Activated T-helper 2 cell treated with anti-CD3 and anti-CD28 coated beads, Interferon-gamma antibody, Interleukin-2, Interleukin-4, amounts not matched to agents 10 μg/mL and 5 μg/mL and 100 μg/mL, durations not matched to agents 14 hours and 24 hours and 36 hours (primary cell): ENCODE measurements at regions not wholly inside any gene's neighbourhood (a gene's known extent, or its start where the extent isn't known, plus 50 kb on each side); places are given as distances from the start of the nearest gene placed in this dataset.

Source experiments
- DNase-seq: peaks from one replicate; pipeline ENCODE4 v3.0.0; 2021; ENCODE audit warnings: low spot score
- H3K27ac Mint-ChIP-seq: one replicate; pipeline ENCODE4 v1.8.0; 2021; ENCODE audit warnings: mixed read lengths
- H3K27me3 Mint-ChIP-seq: one replicate; pipeline ENCODE4 v1.8.0; 2021; ENCODE audit warnings: low read depth, mixed read lengths
- H3K36me3 Mint-ChIP-seq: one replicate; pipeline ENCODE4 v1.8.0; 2021; ENCODE audit warnings: low read depth, mixed read lengths
- H3K4me1 Mint-ChIP-seq: one replicate; pipeline ENCODE4 v1.8.0; 2021; ENCODE audit warnings: low read depth, mixed read lengths
- H3K4me3 Mint-ChIP-seq: one replicate; pipeline ENCODE4 v1.8.0; 2021; ENCODE audit warnings: low read depth, mild to moderate bottlenecking, moderate library complexity, mixed read lengths
- H3K9me3 Mint-ChIP-seq: one replicate; pipeline ENCODE4 v1.8.0; 2021; ENCODE audit warnings: mixed read lengths
- intact Hi-C: fragments of 100-400 bp; cut with micrococcal nuclease; formaldehyde crosslinking; loops from one replicate; pipeline ENCODE4 v1.15.1; 2023

GRCh38 chr3:162195147-162195546 is 698.5 kb downstream of the OTOL1 start:
- no peak overlapping the region for H3K27ac Mint-ChIP-seq
- H3K27me3 Mint-ChIP-seq, result no peaks in the 10 kb centered on the region
- H3K4me1 Mint-ChIP-seq, result no peaks in the 10 kb centered on the region
- no peak for DNase-seq
- H3K36me3 Mint-ChIP-seq, result no peaks in the 10 kb centered on the region
- intact Hi-C loops, result no loop called here
- no peak overlapping the region for H3K4me3 Mint-ChIP-seq
- peaks cover 7% of the 10 kb centered on the region for H3K9me3 Mint-ChIP-seq

- intact Hi-C loops, result no loop called here
- Mint-ChIP-seq H3K9me3 (no peaks in the 10 kb centered on the region), H3K36me3 (no peaks in the 10 kb centered on the region), H3K27ac (no peak overlapping the region), H3K4me1 (no peaks in the 10 kb centered on the region), H3K4me3 (no peak overlapping the region), H3K27me3 (no peaks in the 10 kb centered on the region)
- no peak for DNase-seq
These were observed 700.4 kb downstream of the OTOL1 start for GRCh38 chr3:162196964-162197363.

DNA sequence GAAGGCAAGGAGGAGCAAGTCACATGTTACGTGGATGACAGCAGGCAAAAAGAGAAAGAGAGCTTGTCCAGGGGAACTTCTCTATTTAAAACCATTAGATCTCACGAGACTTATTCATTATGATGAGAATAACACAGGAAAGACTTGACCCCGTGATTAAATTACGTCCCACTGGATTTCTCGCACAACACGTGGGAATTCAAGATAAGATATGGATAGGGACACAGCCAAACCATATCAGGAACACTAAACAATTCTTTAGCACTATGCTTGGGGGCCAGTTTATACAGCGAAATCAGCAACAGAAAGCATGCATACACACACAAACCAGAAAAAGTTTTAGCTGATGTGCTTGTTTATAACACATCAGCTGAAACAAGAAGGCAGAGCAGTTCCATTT is 704.2 kb downstream of the OTOL1 start:
- H3K4me1 Mint-ChIP-seq, result no peaks in the 10 kb centered on the region
- DNase-seq, result no peak
- no peaks in the 10 kb centered on the region for H3K36me3 Mint-ChIP-seq
- intact Hi-C loops, result no loop called here
- H3K27ac Mint-ChIP-seq, result no peak overlapping the region
- no peaks in the 10 kb centered on the region for H3K27me3 Mint-ChIP-seq
- H3K4me3 Mint-ChIP-seq, result no peak overlapping the region
- H3K9me3 Mint-ChIP-seq, result no peaks in the 10 kb centered on the region

DNA sequence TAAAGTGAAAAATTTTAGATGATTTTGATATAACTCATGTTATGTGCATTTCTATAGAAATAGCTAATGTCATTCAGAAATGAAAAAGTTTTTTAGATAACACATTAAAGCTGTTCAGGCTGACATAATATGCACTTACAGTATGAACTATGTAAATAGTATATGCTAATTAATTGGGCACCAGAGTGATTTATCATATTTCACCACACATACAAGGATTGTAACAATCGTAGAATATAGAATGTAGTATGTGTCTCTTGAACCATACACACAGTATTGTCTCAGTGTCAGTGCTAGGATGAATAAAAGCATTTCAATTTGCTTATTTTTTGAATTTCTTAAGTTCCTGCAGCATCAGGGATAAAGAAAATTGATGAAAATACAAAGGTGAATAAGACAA is 710.0 kb downstream of the OTOL1 start:
- H3K27ac Mint-ChIP-seq, result no peak overlapping the region

DNA sequence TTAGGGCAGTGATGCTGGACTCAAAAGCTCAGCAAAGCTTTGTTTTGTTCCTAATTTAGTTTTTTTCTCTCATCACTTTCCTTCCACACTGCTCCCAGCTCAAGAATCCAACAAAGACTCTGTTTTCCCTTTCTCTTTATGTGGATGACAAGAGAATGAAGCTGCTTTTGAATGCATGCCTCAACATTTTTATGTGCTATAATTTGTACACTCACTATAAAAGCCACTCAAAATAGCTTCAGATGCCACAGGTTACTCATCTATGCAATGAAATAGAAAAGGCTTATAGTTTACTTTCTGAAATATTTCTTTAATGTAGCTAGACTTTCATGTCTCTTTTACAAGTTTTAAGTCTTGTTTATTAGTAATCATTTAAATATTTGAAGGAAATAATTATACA is 714.9 kb downstream of the OTOL1 start:
- intact Hi-C loops, result no loop called here
- Mint-ChIP-seq H3K27me3 (no peaks in the 10 kb centered on the region), H3K4me1 (no peaks in the 10 kb centered on the region), H3K9me3 (no peaks in the 10 kb centered on the region), H3K27ac (no peak overlapping the region), H3K4me3 (no peak overlapping the region), H3K36me3 (no peaks in the 10 kb centered on the region)
- no peak for DNase-seq

More for the DNA sequence above, 710.0 kb downstream of the OTOL1 start:
- Mint-ChIP-seq H3K9me3 (no peaks in the 10 kb centered on the region), H3K36me3 (no peaks in the 10 kb centered on the region), H3K4me1 (no peaks in the 10 kb centered on the region), H3K4me3 (no peak overlapping the region), H3K27me3 (no peaks in the 10 kb centered on the region)
- intact Hi-C loops, result no loop called here
- no peak for DNase-seq

DNA sequence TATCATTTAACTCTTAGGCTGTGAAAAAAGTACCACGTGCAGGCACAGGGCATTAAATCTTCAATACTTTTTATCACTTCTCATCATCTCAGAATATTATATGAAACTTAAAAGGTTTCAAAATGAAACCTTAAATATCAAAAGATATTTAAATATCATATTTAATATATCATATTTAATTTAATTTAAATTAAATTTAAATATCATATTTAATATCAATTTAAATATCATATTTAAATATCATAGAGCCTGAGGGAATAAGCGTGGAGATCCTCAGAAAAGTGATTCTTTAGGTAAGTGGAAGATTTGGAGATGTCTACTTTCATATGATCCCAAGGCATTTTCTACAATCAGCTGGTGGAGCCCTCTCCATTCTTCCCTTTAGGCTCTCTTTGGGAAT is 716.6 kb downstream of the OTOL1 start:
- Mint-ChIP-seq H3K9me3 (no peaks in the 10 kb centered on the region), H3K36me3 (no peaks in the 10 kb centered on the region), H3K27me3 (no peaks in the 10 kb centered on the region), H3K4me1 (no peaks in the 10 kb centered on the region), H3K4me3 (no peak overlapping the region), H3K27ac (no peak overlapping the region)
- DNase-seq, result no peak
- intact Hi-C loops, result no loop called here

DNA sequence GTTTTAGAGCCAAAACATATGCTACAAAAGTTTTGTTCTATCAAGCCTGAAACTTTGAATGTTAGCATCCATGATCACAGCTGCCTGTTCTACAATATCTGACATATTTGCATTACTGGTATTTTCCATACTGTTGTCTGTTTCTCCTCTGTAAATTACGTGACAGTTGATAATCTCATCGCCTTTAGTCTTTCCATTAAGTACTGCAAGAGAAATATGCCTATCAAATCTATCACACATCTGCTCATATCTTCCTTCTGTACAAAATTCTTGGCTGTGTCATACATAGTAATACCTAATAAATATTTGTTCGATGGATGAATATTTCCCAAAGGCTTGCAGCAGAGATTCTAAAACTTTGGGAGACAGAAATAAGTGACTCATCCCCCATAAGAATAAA is 717.3 kb downstream of the OTOL1 start:
- intact Hi-C loops, result no loop called here
- Mint-ChIP-seq H3K9me3 (no peaks in the 10 kb centered on the region), H3K27ac (no peak overlapping the region)

DNA sequence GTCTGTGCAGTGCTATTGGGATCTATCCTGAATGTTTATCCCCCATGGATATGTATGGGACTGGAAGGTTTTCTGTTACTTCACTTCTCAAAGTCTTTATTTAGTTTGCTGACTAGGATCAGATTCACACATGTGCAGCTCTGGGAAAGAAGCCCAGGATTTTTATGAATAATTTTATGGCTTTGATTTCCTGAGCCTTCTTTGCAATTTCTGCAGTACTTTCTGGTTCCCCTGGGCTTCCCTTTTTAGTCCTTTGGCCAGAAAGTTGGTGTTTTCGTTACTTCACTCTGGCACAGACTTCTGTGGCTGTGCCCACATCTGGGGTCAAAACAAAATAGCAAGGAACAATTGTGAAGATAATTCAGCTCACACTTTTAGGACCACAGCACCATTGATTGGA is 721.0 kb downstream of the OTOL1 start:
- H3K4me1 Mint-ChIP-seq, result no peaks in the 10 kb centered on the region
- intact Hi-C loops, result no loop called here
- H3K9me3 Mint-ChIP-seq, result no peaks in the 10 kb centered on the region
- H3K4me3 Mint-ChIP-seq, result no peak overlapping the region
- no peaks in the 10 kb centered on the region for H3K36me3 Mint-ChIP-seq
- no peak overlapping the region for H3K27ac Mint-ChIP-seq
- DNase-seq, result no peak
- no peaks in the 10 kb centered on the region for H3K27me3 Mint-ChIP-seq

More for the DNA sequence above, 717.3 kb downstream of the OTOL1 start:
- H3K4me1 Mint-ChIP-seq, result no peaks in the 10 kb centered on the region
- H3K27me3 Mint-ChIP-seq, result no peaks in the 10 kb centered on the region
- DNase-seq, result no peak
- no peak overlapping the region for H3K4me3 Mint-ChIP-seq
- H3K36me3 Mint-ChIP-seq, result no peaks in the 10 kb centered on the region

- no peaks in the 10 kb centered on the region for H3K4me1 Mint-ChIP-seq
- intact Hi-C loops, result no loop called here
- no peaks in the 10 kb centered on the region for H3K36me3 Mint-ChIP-seq
- no peak overlapping the region for H3K4me3 Mint-ChIP-seq
- no peak overlapping the region for H3K27ac Mint-ChIP-seq
- no peaks in the 10 kb centered on the region for H3K9me3 Mint-ChIP-seq
- no peaks in the 10 kb centered on the region for H3K27me3 Mint-ChIP-seq
- DNase-seq, result no peak
These were observed 721.9 kb downstream of the OTOL1 start for GRCh38 chr3:162218479-162218878.

GRCh38 chr3:162224746-162225145 is 728.1 kb downstream of the OTOL1 start:
- no peak for DNase-seq
- Mint-ChIP-seq H3K9me3 (peaks cover 4% of the 10 kb centered on the region), H3K27me3 (no peaks in the 10 kb centered on the region), H3K4me1 (no peaks in the 10 kb centered on the region), H3K36me3 (no peaks in the 10 kb centered on the region), H3K4me3 (no peak overlapping the region), H3K27ac (no peak overlapping the region)
- intact Hi-C loops, result no loop called here

- H3K27me3 Mint-ChIP-seq, result no peaks in the 10 kb centered on the region
- no peaks in the 10 kb centered on the region for H3K4me1 Mint-ChIP-seq
- H3K9me3 Mint-ChIP-seq, result no peaks in the 10 kb centered on the region
- no peaks in the 10 kb centered on the region for H3K36me3 Mint-ChIP-seq
- DNase-seq, result no peak
- H3K4me3 Mint-ChIP-seq, result no peak overlapping the region
- no peak overlapping the region for H3K27ac Mint-ChIP-seq
- intact Hi-C loops, result no loop called here
These were observed 740.3 kb downstream of the OTOL1 start for GRCh38 chr3:162236949-162237348.

DNA sequence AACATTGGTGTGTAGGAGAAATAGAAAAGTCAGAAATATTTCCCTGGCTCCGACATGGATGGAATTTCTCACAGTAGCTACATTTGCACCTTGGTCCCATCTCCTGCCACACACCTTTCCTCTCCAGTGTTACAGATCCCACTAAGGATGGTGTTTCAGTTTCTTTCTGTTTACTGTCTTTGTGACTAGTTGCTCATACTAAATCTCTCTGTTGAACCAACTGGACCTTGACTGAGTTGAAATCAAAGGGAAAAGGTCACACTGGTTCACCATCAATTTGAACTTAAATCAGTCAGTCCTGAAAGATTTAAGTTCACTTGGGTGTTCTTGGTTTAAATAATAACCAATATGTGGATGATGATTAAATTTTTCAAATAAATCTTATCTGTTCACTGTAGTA is 754.2 kb downstream of the OTOL1 start:
- DNase-seq, result no peak
- no peaks in the 10 kb centered on the region for H3K4me1 Mint-ChIP-seq
- H3K9me3 Mint-ChIP-seq, result peaks cover 32% of the 10 kb centered on the region
- H3K36me3 Mint-ChIP-seq, result no peaks in the 10 kb centered on the region
- H3K4me3 Mint-ChIP-seq, result no peak overlapping the region
- H3K27me3 Mint-ChIP-seq, result no peaks in the 10 kb centered on the region
- no peak overlapping the region for H3K27ac Mint-ChIP-seq
- intact Hi-C loops, result no loop called here

DNA sequence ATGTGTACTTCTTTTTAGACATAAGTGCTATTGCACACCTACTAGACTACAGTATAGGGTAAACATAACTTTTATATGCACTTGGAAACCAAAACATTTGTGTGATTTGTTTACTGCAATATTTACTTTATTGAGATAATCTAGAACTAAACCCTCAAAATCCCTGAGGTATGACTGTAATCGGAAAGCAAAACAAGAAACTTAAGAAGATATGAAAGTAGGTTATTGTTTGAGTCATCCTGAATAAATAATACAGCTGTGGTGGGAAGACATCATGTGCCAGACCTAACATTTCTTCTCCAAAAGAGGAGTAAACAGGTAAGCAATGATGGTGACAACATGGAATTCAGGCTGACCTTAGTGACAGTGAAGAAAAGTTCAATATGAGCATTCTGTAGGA is 765.5 kb downstream of the OTOL1 start:
- Mint-ChIP-seq H3K4me1 (no peaks in the 10 kb centered on the region), H3K4me3 (no peak overlapping the region), H3K9me3 (peaks cover 6% of the 10 kb centered on the region), H3K36me3 (no peaks in the 10 kb centered on the region), H3K27me3 (no peaks in the 10 kb centered on the region), H3K27ac (no peak overlapping the region)
- no peak for DNase-seq
- intact Hi-C loops, result no loop called here

- Mint-ChIP-seq H3K36me3 (no peaks in the 10 kb centered on the region), H3K9me3 (peaks cover 2% of the 10 kb centered on the region), H3K27me3 (no peaks in the 10 kb centered on the region), H3K27ac (no peak overlapping the region), H3K4me3 (no peak overlapping the region), H3K4me1 (no peaks in the 10 kb centered on the region)
- intact Hi-C loops, result no loop called here
- no peak for DNase-seq
These were observed 767.0 kb downstream of the OTOL1 start for GRCh38 chr3:162263596-162263995.
